ENCODE measurements at regions not wholly inside any gene's neighbourhood (a gene's known extent, or its start where the extent isn't known, plus 50 kb on each side); places are given as distances from the start of the nearest gene placed in this dataset.

GRCh38 chr2:117179405-117179804, 635.1 kb upstream of the DDX18 start:
- no peak for TF ChIP-seq CTCF (IDR thresholded peaks at IDR 0.05; ENCODE audit: borderline replicate concordance, control extremely low read depth, extremely low read depth, insufficient read depth, missing control alignments)
- in situ Hi-C loops (cut with MboI; ENCODE audit: low sequenced_read_pairs, unreplicated experiment): no loop called here
- no peak for DNase-seq (ENCODE audit: low spot score)

GRCh38 chr2:117190856-117191559, 623.5 kb upstream of the DDX18 start:
- TF ChIP-seq CTCF (IDR thresholded peaks at IDR 0.05; ENCODE audit: borderline replicate concordance, control extremely low read depth, extremely low read depth, insufficient read depth, missing control alignments): no peak
- DNase-seq (ENCODE audit: low spot score): no peak
- in situ Hi-C loops (cut with MboI; ENCODE audit: low sequenced_read_pairs, unreplicated experiment): no loop called here

- no peak for TF ChIP-seq CTCF (IDR thresholded peaks at IDR 0.05; ENCODE audit: borderline replicate concordance, control extremely low read depth, extremely low read depth, insufficient read depth, missing control alignments)
- in situ Hi-C loops (cut with MboI; ENCODE audit: low sequenced_read_pairs, unreplicated experiment): no loop called here
- no peak for DNase-seq (ENCODE audit: low spot score)
Measured at GRCh38 chr2:117195381-117195780, 619.1 kb upstream of the DDX18 start.

- TF ChIP-seq CTCF (IDR thresholded peaks at IDR 0.05; ENCODE audit: borderline replicate concordance, control extremely low read depth, extremely low read depth, insufficient read depth, missing control alignments): no peak
- in situ Hi-C loops (cut with MboI; ENCODE audit: low sequenced_read_pairs, unreplicated experiment): no loop called here
- DNase-seq (ENCODE audit: low spot score): no peak
Measured at GRCh38 chr2:117199511-117199910, 615.0 kb upstream of the DDX18 start.

GRCh38 chr2:117212562-117212961, 601.9 kb upstream of the DDX18 start:
- no peak for DNase-seq (ENCODE audit: low spot score)
- no peak for TF ChIP-seq CTCF (IDR thresholded peaks at IDR 0.05; ENCODE audit: borderline replicate concordance, control extremely low read depth, extremely low read depth, insufficient read depth, missing control alignments)
- in situ Hi-C loops (cut with MboI; ENCODE audit: low sequenced_read_pairs, unreplicated experiment): no loop called here

- in situ Hi-C loops (cut with MboI; ENCODE audit: low sequenced_read_pairs, unreplicated experiment): no loop called here
- DNase-seq (ENCODE audit: low spot score): no peak
- TF ChIP-seq CTCF (IDR thresholded peaks at IDR 0.05; ENCODE audit: borderline replicate concordance, control extremely low read depth, extremely low read depth, insufficient read depth, missing control alignments): no peak
Measured at GRCh38 chr2:117217145-117217544, 597.3 kb upstream of the DDX18 start.

Measured in GM13976 (cell line).